ENCODE measurements at regions not wholly inside any gene's neighbourhood (a gene's known extent, or its start where the extent isn't known, plus 50 kb on each side); places are given as distances from the start of the nearest gene placed in this dataset.

DNA sequence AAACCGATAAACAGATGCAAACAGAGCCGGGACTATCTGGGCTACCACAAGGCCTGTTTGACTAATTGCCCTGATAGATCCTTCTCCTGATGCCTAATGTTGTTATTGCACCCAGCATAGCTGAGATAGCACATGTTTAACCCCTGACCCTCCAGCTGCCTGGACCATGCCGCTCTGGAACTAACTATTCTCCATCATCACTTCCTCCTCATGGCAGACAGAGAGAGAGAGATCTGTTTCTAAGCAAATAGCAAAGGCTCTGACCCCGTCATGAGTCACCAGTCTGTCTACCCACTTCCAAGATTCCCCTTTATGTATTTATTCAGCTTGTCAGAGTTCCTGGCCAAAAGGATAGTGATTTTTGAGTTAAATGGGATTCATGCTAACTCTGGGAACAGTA lies 58.2 kb upstream of the FLRT2 start:
- DNase-seq (ENCODE audit: low spot score) = no peak

DNA sequence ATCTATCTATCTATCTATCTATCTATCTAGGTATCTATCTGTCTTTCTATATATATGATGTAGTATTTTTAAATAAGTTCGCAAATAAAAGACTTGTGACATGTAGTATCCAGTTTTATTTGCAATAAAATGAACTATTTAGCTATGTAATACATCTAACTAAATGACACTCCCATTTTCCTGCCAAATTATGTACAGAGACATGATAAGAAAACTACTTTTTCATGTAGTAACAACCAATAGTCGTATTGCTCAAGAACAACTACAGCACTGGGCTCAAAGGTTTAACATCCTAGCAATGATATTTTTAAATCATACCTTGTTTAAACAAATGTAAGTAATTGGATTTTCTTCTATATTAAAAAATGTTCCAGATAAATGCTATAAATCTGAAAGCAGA lies 55.5 kb upstream of the FLRT2 start:
- DNase-seq (ENCODE audit: low spot score) = no peak

DNA sequence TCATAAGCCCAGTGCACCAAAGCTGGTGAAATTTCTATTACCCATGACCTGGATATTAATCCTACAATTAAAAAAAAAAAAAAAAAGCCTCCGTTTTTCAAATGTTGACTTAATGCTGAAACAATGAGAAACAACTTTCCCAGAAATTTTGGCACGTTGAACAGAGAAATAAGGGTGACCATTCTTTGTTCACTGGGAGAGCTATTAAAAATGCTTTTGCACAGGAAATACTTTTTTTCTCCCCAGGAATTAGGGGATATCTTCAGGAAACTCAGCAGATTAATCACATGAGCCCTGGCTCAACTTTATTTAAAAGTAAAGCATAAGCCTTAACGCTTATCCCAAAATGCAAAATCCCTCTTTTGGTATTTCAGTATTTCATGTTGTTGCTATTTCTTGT lies 54.8 kb upstream of the FLRT2 start:
- no peak for DNase-seq (ENCODE audit: low spot score)

DNA sequence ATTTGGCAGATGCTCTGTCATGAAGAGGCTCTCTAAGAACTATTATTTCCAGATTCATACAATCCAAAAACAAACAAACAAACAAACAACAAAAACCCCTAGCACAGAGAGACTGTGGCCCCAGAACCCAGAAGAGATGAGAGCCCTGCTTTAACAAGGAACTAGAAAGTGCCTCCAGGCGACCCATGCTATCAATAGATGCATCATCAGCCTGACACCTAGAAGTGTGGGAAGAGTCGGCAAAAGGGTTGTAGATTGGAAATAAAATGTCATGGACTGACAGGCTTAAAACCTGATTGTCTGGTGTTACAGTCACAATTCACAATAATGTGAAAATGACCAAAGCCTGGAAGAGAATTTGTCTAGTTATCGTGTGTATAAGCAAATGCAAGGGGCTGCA lies 50.6 kb upstream of the FLRT2 start:
- DNase-seq (ENCODE audit: low spot score) = no peak

DNA sequence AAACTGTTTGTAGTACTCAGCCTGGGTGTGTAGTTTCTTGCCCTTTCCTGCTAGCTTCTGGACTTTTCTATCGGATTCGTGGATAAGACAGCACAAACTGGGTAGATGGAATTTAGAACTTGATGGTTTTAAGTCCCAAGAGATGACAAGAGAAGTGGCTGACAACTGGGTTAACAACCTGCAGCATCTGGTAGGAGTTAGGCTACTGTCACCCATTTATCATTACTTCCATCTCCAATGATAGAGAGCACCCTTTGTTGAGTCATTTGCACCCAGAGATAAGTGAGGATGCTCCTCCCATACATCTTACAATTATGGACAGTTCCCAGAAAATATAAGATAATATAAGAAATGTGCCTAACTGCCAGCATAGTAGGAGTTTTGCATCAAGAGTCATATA lies 50.2 kb upstream of the FLRT2 start:
- no peak for DNase-seq (ENCODE audit: low spot score)

Measured in Ammon's horn (tissue), 1 donor.